ENCODE measurements at regions not wholly inside any gene's neighbourhood (a gene's known extent, or its start where the extent isn't known, plus 50 kb on each side); places are given as distances from the start of the nearest gene placed in this dataset.
"Not testable (repeated sequence)": the region's sequence is repeated elsewhere in the genome, so short reads cannot be mapped to it uniquely, and the experiment has no call there.

- peak in 1 of 2 donors; percentile 19 for DNase-seq
These were observed 445.1 kb downstream of the SIPA1L2 start for GRCh38 chr1:232184561-232185530.

GRCh38 chr1:232183802-232184201, 446.1 kb downstream of the SIPA1L2 start:
- DNase-seq = no peak

- no peak for DNase-seq
These were observed 446.6 kb downstream of the SIPA1L2 start for GRCh38 chr1:232183266-232183800.

- no peak for DNase-seq
These were observed 447.7 kb downstream of the SIPA1L2 start for GRCh38 chr1:232182236-232182635.

- DNase-seq = no peak
These were observed 449.2 kb downstream of the SIPA1L2 start for GRCh38 chr1:232180779-232181136.

- no peak for DNase-seq
These were observed 449.8 kb downstream of the SIPA1L2 start for GRCh38 chr1:232179896-232180778.

- DNase-seq = no peak
These were observed 451.7 kb downstream of the SIPA1L2 start for GRCh38 chr1:232178191-232178590.

GRCh38 chr1:232177438-232177837, 452.5 kb downstream of the SIPA1L2 start:
- DNase-seq = no peak

- DNase-seq = no peak
These were observed 453.7 kb downstream of the SIPA1L2 start for GRCh38 chr1:232176222-232176621.

- DNase-seq = peak in 1 of 2 donors; percentile 6
These were observed 455.6 kb downstream of the SIPA1L2 start for GRCh38 chr1:232174306-232174705.

GRCh38 chr1:232172563-232172962, 457.4 kb downstream of the SIPA1L2 start:
- DNase-seq = no peak

- DNase-seq = no peak
These were observed 459.0 kb downstream of the SIPA1L2 start for GRCh38 chr1:232170909-232171308.

- no peak for DNase-seq
These were observed 460.5 kb downstream of the SIPA1L2 start for GRCh38 chr1:232169436-232169835.

- no peak for DNase-seq
These were observed 461.4 kb downstream of the SIPA1L2 start for GRCh38 chr1:232168508-232168907.

- DNase-seq = no peak
These were observed 463.0 kb downstream of the SIPA1L2 start for GRCh38 chr1:232166942-232167341.

GRCh38 chr1:232164078-232164963, 465.6 kb downstream of the SIPA1L2 start:
- DNase-seq = no peak

- no peak for DNase-seq
These were observed 466.4 kb downstream of the SIPA1L2 start for GRCh38 chr1:232163533-232163932.

- DNase-seq = no peak
These were observed 467.9 kb downstream of the SIPA1L2 start for GRCh38 chr1:232162001-232162400.

- not testable (repeated sequence) for DNase-seq
These were observed 471.4 kb downstream of the SIPA1L2 start for GRCh38 chr1:232158558-232158957.

GRCh38 chr1:232156070-232156469, 473.9 kb downstream of the SIPA1L2 start:
- not testable (repeated sequence) for DNase-seq

- DNase-seq = no peak
These were observed 476.3 kb downstream of the SIPA1L2 start for GRCh38 chr1:232153652-232154051.
